ENCODE measurements at regions not wholly inside any gene's neighbourhood (a gene's known extent, or its start where the extent isn't known, plus 50 kb on each side); places are given as distances from the start of the nearest gene placed in this dataset.

DNA sequence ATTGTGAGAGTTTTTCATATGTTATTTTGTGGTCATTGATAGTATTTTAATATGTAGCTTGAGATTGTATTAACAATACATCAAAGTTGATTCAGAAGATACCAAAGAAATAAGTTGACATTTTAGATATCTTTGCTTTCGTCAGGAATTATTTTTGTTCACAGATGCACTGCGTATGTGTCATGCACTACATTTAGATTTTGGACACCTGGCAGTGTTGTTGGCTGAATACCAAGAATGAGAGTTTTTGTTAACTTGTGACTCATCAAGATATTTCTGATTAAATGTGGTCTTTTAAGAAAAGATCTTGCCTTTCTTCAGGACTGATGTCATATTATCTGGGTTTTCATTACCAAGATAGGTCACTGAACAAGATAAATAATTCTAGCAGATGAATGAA is 633.4 kb downstream of the CENPC start:
- no peaks in the 10 kb centered on the region for H3K36me3 ChIP-seq
- no peaks in the 10 kb centered on the region for H3K9me3 ChIP-seq
- H3K4me1 ChIP-seq: no peaks in the 10 kb centered on the region
- H3K27ac ChIP-seq: no peak overlapping the region
- no peaks in the 10 kb centered on the region for H3K27me3 ChIP-seq
- no peak for TF ChIP-seq POLR2A (IDR thresholded peaks at IDR 0.05)
- TF ChIP-seq, protein P1, sequence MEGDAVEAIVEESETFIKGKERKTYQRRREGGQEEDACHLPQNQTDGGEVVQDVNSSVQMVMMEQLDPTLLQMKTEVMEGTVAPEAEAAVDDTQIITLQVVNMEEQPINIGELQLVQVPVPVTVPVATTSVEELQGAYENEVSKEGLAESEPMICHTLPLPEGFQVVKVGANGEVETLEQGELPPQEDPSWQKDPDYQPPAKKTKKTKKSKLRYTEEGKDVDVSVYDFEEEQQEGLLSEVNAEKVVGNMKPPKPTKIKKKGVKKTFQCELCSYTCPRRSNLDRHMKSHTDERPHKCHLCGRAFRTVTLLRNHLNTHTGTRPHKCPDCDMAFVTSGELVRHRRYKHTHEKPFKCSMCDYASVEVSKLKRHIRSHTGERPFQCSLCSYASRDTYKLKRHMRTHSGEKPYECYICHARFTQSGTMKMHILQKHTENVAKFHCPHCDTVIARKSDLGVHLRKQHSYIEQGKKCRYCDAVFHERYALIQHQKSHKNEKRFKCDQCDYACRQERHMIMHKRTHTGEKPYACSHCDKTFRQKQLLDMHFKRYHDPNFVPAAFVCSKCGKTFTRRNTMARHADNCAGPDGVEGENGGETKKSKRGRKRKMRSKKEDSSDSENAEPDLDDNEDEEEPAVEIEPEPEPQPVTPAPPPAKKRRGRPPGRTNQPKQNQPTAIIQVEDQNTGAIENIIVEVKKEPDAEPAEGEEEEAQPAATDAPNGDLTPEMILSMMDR (IDR thresholded peaks at IDR 0.05): no peak
- intact Hi-C loops (cut with DNase I; ENCODE audit: low total_unique reads): no loop called here
- DNase-seq: no peak
- H3K4me3 ChIP-seq: no peak overlapping the region

DNA sequence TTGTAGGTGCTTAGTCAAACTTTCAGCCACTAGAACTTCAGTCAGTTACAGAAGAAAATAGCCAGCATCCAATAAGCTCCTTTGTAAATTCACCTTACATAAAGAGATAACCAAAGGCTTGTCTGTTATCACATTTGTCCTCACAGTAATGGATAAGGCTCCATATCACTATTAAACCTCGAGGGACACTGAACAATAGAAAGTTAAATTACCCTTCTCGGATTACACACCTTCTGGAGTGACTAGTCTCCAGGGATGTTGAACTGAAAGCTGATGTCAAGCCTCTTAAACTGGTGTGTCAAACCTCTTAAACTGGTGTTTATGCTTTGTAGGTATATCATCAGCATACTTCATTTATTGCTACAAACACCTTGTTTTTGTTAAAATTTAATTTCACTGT is 639.0 kb downstream of the CENPC start:
- Histone ChIP-seq H3K27me3 (no peaks in the 10 kb centered on the region), H3K4me1 (no peaks in the 10 kb centered on the region), H3K27ac (no peak overlapping the region), H3K36me3 (no peaks in the 10 kb centered on the region), H3K9me3 (no peaks in the 10 kb centered on the region), H3K4me3 (no peak overlapping the region)
- TF ChIP-seq, protein P1 (IDR thresholded peaks at IDR 0.05): no peak
- TF ChIP-seq POLR2A (IDR thresholded peaks at IDR 0.05): no peak
- intact Hi-C loops (cut with DNase I; ENCODE audit: low total_unique reads): no loop called here
- no peak for DNase-seq

DNA sequence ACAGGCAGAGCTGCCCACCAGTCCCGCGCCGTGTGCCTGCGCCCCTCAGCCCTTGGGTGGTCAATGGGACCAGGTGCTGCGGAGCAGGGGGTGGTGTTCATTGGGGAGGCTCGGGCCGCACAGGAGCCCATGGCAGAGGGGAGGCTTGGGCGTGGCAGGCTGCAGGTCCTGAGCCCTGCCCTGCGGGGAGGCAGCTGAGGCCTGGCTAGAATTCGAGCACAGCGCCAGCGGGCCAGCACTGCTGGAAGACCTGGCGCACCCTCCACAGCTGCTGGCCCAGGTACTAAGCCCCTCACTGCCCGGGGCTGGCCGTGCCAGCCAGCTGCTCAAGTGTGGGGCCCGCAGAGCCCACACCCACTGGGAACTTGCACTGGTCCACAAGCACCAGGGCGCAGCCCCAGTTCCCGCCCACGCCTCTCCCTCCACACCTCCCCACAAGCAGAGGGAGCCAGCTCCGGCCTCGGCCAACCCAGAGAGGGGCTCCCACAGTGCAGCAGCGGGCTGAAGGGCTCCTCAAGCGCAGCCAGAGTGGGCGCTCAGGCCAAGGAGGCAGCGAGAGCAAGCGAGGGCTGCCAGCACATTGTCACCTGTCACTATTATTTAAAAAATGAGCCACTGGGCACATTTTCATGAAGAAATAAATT is 645.8 kb downstream of the CENPC start:
- intact Hi-C loops (cut with DNase I; ENCODE audit: low total_unique reads): no loop called here
- no peaks in the 10 kb centered on the region for H3K4me1 ChIP-seq
- H3K27me3 ChIP-seq: no peaks in the 10 kb centered on the region
- no peak for DNase-seq
- H3K9me3 ChIP-seq: no peaks in the 10 kb centered on the region
- no peak overlapping the region for H3K4me3 ChIP-seq
- no peak overlapping the region for H3K27ac ChIP-seq
- no peaks in the 10 kb centered on the region for H3K36me3 ChIP-seq
- TF ChIP-seq POLR2A (IDR thresholded peaks at IDR 0.05): no peak
- TF ChIP-seq, protein P1 (IDR thresholded peaks at IDR 0.05): no peak

DNA sequence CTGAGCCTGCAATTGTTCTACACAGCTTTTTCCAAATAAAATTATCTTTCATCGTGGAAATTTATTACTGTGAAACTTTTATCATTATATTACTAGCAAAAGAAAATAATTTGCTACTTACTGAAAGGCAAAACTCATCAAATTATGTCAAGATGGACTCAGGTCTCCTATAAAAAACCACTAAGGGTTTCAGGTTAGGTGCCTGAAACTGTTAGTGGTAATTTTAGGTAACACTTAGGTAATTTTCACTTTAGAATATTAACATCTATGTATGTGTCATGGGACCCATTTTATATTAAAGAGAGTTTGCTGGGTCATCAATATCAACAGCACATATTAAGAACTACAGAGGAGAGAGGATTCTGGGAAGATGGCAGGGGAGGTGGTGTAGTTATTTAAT is 651.5 kb downstream of the CENPC start:
- TF ChIP-seq, protein P1 (IDR thresholded peaks at IDR 0.05): no peak
- TF ChIP-seq POLR2A (IDR thresholded peaks at IDR 0.05): no peak
- intact Hi-C loops (cut with DNase I; ENCODE audit: low total_unique reads): no loop called here

DNA sequence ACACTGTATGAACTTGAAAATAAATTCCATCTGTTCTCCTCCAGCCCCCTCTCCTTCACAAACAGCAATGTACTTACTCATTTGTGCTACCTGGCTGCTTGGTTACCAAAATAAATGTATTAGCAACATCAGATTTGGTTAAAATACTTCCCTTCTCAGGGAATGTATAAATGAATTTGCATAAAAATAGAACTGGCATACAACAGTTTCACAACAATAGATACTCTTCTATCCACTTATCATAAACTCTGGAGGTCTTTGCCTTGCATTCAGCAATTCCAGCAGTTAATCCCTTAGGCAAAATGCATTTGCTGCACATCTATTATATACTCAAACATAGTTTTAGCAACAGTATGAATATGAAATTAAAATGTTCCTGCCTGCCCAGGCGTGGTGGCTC is 658.2 kb downstream of the CENPC start:
- DNase-seq: no peak
- no peaks in the 10 kb centered on the region for H3K36me3 ChIP-seq
- no peaks in the 10 kb centered on the region for H3K4me1 ChIP-seq
- TF ChIP-seq, protein P1 (IDR thresholded peaks at IDR 0.05): no peak
- TF ChIP-seq POLR2A (IDR thresholded peaks at IDR 0.05): no peak
- intact Hi-C loops (cut with DNase I; ENCODE audit: low total_unique reads): no loop called here
- no peaks in the 10 kb centered on the region for H3K9me3 ChIP-seq
- no peak overlapping the region for H3K4me3 ChIP-seq
- H3K27me3 ChIP-seq: no peaks in the 10 kb centered on the region
- no peak overlapping the region for H3K27ac ChIP-seq

More for the DNA sequence above, 651.5 kb downstream of the CENPC start:
- Histone ChIP-seq H3K36me3 (no peaks in the 10 kb centered on the region), H3K27ac (no peak overlapping the region), H3K27me3 (no peaks in the 10 kb centered on the region), H3K4me3 (no peak overlapping the region), H3K4me1 (no peaks in the 10 kb centered on the region), H3K9me3 (no peaks in the 10 kb centered on the region)
- no peak for DNase-seq

All from uterus (tissue), 3 donors.